ENCODE measurements at regions not wholly inside any gene's neighbourhood (a gene's known extent, or its start where the extent isn't known, plus 50 kb on each side); places are given as distances from the start of the nearest gene placed in this dataset.
"Not testable (repeated sequence)": the region's sequence is repeated elsewhere in the genome, so short reads cannot be mapped to it uniquely, and the experiment has no call there.

GRCh38 chrX:118257781-118258180 lies 88.1 kb upstream of the WDR44 start:
- H3K4me3 Mint-ChIP-seq: no peak overlapping the region
- H3K9me3 Mint-ChIP-seq: no peaks in the 10 kb centered on the region
- no peak for DNase-seq
- H3K27me3 Mint-ChIP-seq (ENCODE audit: low read depth): no peaks in the 10 kb centered on the region
- H3K36me3 Mint-ChIP-seq (ENCODE audit: insufficient read depth): no peaks in the 10 kb centered on the region
- no peaks in the 10 kb centered on the region for H3K4me1 Mint-ChIP-seq (ENCODE audit: low read depth)
- no peak for ATAC-seq

- DNase-seq (no peak), ATAC-seq (no peak)
- no peaks in the 10 kb centered on the region for H3K36me3 Mint-ChIP-seq (ENCODE audit: insufficient read depth)
- no peak overlapping the region for H3K4me3 Mint-ChIP-seq
- no peaks in the 10 kb centered on the region for H3K9me3 Mint-ChIP-seq
- H3K4me1 Mint-ChIP-seq (ENCODE audit: low read depth): no peaks in the 10 kb centered on the region
- H3K27me3 Mint-ChIP-seq (ENCODE audit: low read depth): no peaks in the 10 kb centered on the region
Observed at GRCh38 chrX:118259213-118259612, 86.7 kb upstream of the WDR44 start.

GRCh38 chrX:118261151-118261550 lies 84.8 kb upstream of the WDR44 start:
- ATAC-seq: no peak
- Mint-ChIP-seq H3K4me3 (no peak overlapping the region), H3K27me3 (ENCODE audit: low read depth) (no peaks in the 10 kb centered on the region), H3K9me3 (no peaks in the 10 kb centered on the region), H3K4me1 (ENCODE audit: low read depth) (no peaks in the 10 kb centered on the region), H3K36me3 (ENCODE audit: insufficient read depth) (no peaks in the 10 kb centered on the region)
- no peak for DNase-seq

- no peaks in the 10 kb centered on the region for H3K36me3 Mint-ChIP-seq (ENCODE audit: insufficient read depth)
- no peaks in the 10 kb centered on the region for H3K4me1 Mint-ChIP-seq (ENCODE audit: low read depth)
- no peaks in the 10 kb centered on the region for H3K27me3 Mint-ChIP-seq (ENCODE audit: low read depth)
- DNase-seq: no peak
- no peak for ATAC-seq
- no peak overlapping the region for H3K4me3 Mint-ChIP-seq
- no peaks in the 10 kb centered on the region for H3K9me3 Mint-ChIP-seq
Observed at GRCh38 chrX:118271775-118272174, 74.1 kb upstream of the WDR44 start.

GRCh38 chrX:118272242-118272641 lies 73.7 kb upstream of the WDR44 start:
- Mint-ChIP-seq H3K36me3 (ENCODE audit: insufficient read depth) (no peaks in the 10 kb centered on the region), H3K27me3 (ENCODE audit: low read depth) (no peaks in the 10 kb centered on the region), H3K4me1 (ENCODE audit: low read depth) (no peaks in the 10 kb centered on the region), H3K4me3 (no peak overlapping the region), H3K9me3 (no peaks in the 10 kb centered on the region)
- no peak for DNase-seq
- ATAC-seq: no peak

- no peaks in the 10 kb centered on the region for H3K9me3 Mint-ChIP-seq
- no peaks in the 10 kb centered on the region for H3K4me1 Mint-ChIP-seq (ENCODE audit: low read depth)
- ATAC-seq: no peak
- H3K4me3 Mint-ChIP-seq: no peak overlapping the region
- H3K27me3 Mint-ChIP-seq (ENCODE audit: low read depth): no peaks in the 10 kb centered on the region
- no peaks in the 10 kb centered on the region for H3K36me3 Mint-ChIP-seq (ENCODE audit: insufficient read depth)
- no peak for DNase-seq
Observed at GRCh38 chrX:118286066-118286762, 59.7 kb upstream of the WDR44 start.

GRCh38 chrX:118295818-118296217 lies 50.1 kb upstream of the WDR44 start:
- not testable (repeated sequence) for H3K36me3 Mint-ChIP-seq (ENCODE audit: insufficient read depth); H3K4me1 Mint-ChIP-seq (ENCODE audit: low read depth); H3K27me3 Mint-ChIP-seq (ENCODE audit: low read depth); ATAC-seq; H3K4me3 Mint-ChIP-seq; DNase-seq; H3K9me3 Mint-ChIP-seq

All from activated T-cell treated with anti-CD3 and anti-CD28 coated beads, Interleukin-2, amount 50 U/mL, for 4 hours (primary cell).